ENCODE measurements at regions not wholly inside any gene's neighbourhood (a gene's known extent, or its start where the extent isn't known, plus 50 kb on each side); places are given as distances from the start of the nearest gene placed in this dataset.

DNA sequence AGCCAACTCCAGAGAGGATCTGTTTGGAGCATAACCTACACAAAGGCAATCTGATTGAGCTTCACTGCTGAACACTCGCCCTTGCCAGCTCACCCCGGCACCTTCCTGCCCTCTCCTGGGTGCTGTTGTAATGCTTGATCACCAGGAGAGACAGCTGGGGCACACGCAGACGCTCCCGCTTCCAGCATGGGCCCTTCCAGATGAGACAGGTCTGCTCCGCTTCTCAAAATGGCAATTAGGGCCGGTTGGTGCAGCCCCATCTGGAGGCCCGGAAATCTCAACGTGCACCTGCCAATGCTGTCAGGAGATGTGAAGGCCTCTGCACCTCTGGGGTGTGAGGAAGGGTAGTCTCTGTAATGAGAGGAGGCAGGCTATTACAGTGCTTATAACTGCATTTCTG is 206.1 kb downstream of the ABCC12 start:
- TF ChIP-seq POLR2AphosphoS5 (IDR thresholded peaks at IDR 0.05; ENCODE audit: low read depth) = no peak
- TF ChIP-seq, protein P1, sequence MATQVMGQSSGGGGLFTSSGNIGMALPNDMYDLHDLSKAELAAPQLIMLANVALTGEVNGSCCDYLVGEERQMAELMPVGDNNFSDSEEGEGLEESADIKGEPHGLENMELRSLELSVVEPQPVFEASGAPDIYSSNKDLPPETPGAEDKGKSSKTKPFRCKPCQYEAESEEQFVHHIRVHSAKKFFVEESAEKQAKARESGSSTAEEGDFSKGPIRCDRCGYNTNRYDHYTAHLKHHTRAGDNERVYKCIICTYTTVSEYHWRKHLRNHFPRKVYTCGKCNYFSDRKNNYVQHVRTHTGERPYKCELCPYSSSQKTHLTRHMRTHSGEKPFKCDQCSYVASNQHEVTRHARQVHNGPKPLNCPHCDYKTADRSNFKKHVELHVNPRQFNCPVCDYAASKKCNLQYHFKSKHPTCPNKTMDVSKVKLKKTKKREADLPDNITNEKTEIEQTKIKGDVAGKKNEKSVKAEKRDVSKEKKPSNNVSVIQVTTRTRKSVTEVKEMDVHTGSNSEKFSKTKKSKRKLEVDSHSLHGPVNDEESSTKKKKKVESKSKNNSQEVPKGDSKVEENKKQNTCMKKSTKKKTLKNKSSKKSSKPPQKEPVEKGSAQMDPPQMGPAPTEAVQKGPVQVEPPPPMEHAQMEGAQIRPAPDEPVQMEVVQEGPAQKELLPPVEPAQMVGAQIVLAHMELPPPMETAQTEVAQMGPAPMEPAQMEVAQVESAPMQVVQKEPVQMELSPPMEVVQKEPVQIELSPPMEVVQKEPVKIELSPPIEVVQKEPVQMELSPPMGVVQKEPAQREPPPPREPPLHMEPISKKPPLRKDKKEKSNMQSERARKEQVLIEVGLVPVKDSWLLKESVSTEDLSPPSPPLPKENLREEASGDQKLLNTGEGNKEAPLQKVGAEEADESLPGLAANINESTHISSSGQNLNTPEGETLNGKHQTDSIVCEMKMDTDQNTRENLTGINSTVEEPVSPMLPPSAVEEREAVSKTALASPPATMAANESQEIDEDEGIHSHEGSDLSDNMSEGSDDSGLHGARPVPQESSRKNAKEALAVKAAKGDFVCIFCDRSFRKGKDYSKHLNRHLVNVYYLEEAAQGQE (IDR thresholded peaks at IDR 0.05; ENCODE audit: insufficient replicate concordance, low read depth) = no peak
- TF ChIP-seq SPI1 (IDR thresholded peaks at IDR 0.05; ENCODE audit: borderline replicate concordance, low read depth) = no peak
- TF ChIP-seq, protein P2, sequence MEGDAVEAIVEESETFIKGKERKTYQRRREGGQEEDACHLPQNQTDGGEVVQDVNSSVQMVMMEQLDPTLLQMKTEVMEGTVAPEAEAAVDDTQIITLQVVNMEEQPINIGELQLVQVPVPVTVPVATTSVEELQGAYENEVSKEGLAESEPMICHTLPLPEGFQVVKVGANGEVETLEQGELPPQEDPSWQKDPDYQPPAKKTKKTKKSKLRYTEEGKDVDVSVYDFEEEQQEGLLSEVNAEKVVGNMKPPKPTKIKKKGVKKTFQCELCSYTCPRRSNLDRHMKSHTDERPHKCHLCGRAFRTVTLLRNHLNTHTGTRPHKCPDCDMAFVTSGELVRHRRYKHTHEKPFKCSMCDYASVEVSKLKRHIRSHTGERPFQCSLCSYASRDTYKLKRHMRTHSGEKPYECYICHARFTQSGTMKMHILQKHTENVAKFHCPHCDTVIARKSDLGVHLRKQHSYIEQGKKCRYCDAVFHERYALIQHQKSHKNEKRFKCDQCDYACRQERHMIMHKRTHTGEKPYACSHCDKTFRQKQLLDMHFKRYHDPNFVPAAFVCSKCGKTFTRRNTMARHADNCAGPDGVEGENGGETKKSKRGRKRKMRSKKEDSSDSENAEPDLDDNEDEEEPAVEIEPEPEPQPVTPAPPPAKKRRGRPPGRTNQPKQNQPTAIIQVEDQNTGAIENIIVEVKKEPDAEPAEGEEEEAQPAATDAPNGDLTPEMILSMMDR (IDR thresholded peaks at IDR 0.05; ENCODE audit: insufficient read depth, low read length) = no peak
- no peak for TF ChIP-seq GABPA (IDR thresholded peaks at IDR 0.05; ENCODE audit: low read depth)

DNA sequence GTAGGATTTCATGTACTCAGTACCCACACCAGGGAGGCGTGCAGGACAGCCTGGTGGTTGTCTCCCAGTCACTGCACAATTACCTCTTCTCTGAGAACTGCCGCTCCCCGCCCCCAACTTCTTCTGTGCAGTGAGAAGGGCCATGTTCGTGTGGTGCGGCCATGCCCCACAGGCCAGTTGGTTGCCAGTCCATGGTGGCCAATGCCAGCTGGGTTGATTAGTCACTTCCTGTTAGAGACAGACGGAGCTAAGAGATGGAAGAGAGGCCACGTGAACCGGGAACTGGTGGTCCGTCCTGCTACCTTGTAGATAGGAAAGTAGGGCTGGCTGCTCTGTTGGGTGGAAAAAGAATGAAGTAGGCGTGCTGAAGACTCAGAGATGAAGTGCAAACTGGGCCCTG is 206.5 kb downstream of the ABCC12 start:
- TF ChIP-seq SPI1 (IDR thresholded peaks at IDR 0.05; ENCODE audit: borderline replicate concordance, low read depth) (no peak), GABPA (IDR thresholded peaks at IDR 0.05; ENCODE audit: low read depth) (no peak), POLR2AphosphoS5 (IDR thresholded peaks at IDR 0.05; ENCODE audit: low read depth) (no peak)
- TF ChIP-seq, protein P1 (IDR thresholded peaks at IDR 0.05; ENCODE audit: insufficient replicate concordance, low read depth) = no peak
- TF ChIP-seq, protein P2 (IDR thresholded peaks at IDR 0.05; ENCODE audit: insufficient read depth, low read length) = no peak
- no peak overlapping the region for H3K4me3 ChIP-seq (replicated peaks; ENCODE audit: insufficient read depth, low read length)
- H3K27ac ChIP-seq (replicated peaks) = no peak overlapping the region
- H3K27me3 ChIP-seq (ENCODE audit: insufficient read depth, poor library complexity, severe bottlenecking) = no peaks in the 10 kb centered on the region
- DNase-seq (ENCODE audit: low read depth in 1 of 2, low spot score in 1 of 2) = no peak

More for the DNA sequence above, 206.1 kb downstream of the ABCC12 start:
- no peak for DNase-seq (ENCODE audit: low read depth in 1 of 2, low spot score in 1 of 2)
- H3K4me3 ChIP-seq (replicated peaks; ENCODE audit: insufficient read depth, low read length) = no peak overlapping the region
- no peaks in the 10 kb centered on the region for H3K27me3 ChIP-seq (ENCODE audit: insufficient read depth, poor library complexity, severe bottlenecking)
- H3K27ac ChIP-seq (replicated peaks) = no peak overlapping the region

DNA sequence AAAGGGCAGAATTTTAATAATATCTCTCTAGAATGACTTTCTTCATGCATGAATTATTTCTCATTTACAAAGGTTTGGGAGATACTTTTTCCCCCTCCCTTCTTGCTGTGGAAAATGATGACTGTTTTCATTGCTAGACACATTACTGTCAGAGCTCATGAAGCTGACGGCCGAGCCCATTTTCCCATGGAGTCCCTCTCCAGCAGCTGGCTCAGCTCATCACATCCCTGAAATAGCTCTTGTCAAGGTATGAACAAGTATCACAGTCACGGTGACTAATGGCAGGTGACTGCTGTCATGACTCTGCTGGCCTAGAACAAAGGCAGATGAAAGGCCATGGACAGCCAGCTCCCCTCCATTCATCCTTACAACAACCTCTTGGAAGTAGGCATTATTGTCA is 208.1 kb downstream of the ABCC12 start:
- no peak for DNase-seq (ENCODE audit: low read depth in 1 of 2, low spot score in 1 of 2)
- Histone ChIP-seq H3K27ac (replicated peaks) (no peak overlapping the region), H3K4me3 (replicated peaks; ENCODE audit: insufficient read depth, low read length) (no peak overlapping the region), H3K27me3 (ENCODE audit: insufficient read depth, poor library complexity, severe bottlenecking) (no peaks in the 10 kb centered on the region)
- TF ChIP-seq, protein P1 (IDR thresholded peaks at IDR 0.05; ENCODE audit: insufficient replicate concordance, low read depth) = no peak
- TF ChIP-seq, protein P2 (IDR thresholded peaks at IDR 0.05; ENCODE audit: insufficient read depth, low read length) = no peak
- TF ChIP-seq SPI1 (IDR thresholded peaks at IDR 0.05; ENCODE audit: borderline replicate concordance, low read depth) (no peak), POLR2AphosphoS5 (IDR thresholded peaks at IDR 0.05; ENCODE audit: low read depth) (no peak), GABPA (IDR thresholded peaks at IDR 0.05; ENCODE audit: low read depth) (no peak)
